Right atrium auricular region (tissue), 2 donors: ENCODE measurements at regions not wholly inside any gene's neighbourhood (a gene's known extent, or its start where the extent isn't known, plus 50 kb on each side); places are given as distances from the start of the nearest gene placed in this dataset.
A peak's percentile ranks its signal among the peaks of the same experiment; 100 is the strongest.

ENCODE experiments used
- DNase-seq: peaks from one replicate; pipeline ENCODE4 v3.0.0-alpha.2; 2019; ENCODE audit warnings: low spot score
- H3K27ac ChIP-seq, 2 donors: fragments of 200-600 bp; sonication (generic); 1 replicate in 1 of 2; 2 replicates in 1 of 2; pipeline ENCODE4 v1.5.1; 2016 to 2019
- H3K27me3 ChIP-seq, 2 donors: fragments of 200-600 bp; sonication (generic); one replicate each; pipeline versions ENCODE4 v1.5.1 to v1.6.0; 2017 to 2019
- H3K36me3 ChIP-seq: fragments of 200-600 bp; sonication (generic); one replicate; pipeline ENCODE4 v1.5.1; 2016
- H3K4me1 ChIP-seq, 2 donors: fragments of 200-600 bp; sonication (generic); one replicate each; pipeline versions ENCODE4 v1.5.1 to v1.6.0; 2017 to 2019
- H3K4me3 ChIP-seq, 2 donors: fragments of 200-600 bp; sonication (generic); 1 replicate in 1 of 2; 2 replicates in 1 of 2; pipeline ENCODE4 v1.5.1; 2017 to 2019; ENCODE audit warnings: mild to moderate bottlenecking in 1 of 2, moderate library complexity in 1 of 2
- H3K9me3 ChIP-seq, 2 donors: fragments of 200-600 bp; sonication (generic); one replicate each; pipeline ENCODE4 v1.5.1; 2019
- CTCF ChIP-seq, 2 donors: fragments of 200-600 bp; sonication (generic); IDR thresholded peaks; one replicate each; pipeline ENCODE4 v1.5.1; 2019; ENCODE audit warnings: antibody characterized with exemption in 2 of 2

DNA sequence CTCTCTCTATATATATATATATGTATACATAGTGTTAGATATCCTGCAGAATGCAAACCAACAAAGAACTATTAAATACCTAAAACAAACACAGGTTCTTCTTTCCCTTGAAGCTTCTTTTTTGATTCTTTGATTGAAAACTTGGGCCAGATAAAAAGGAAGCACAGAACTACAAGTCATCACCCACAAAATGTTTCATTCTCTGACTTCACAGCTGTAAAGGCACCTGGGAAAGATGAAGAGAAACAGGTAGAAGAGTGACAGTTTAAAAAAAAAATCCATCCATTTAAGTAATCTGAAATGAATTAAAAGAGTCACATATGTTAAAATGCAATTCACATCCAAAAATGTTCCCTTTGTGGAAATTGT, 90.7 kb upstream of the FNDC3A start:
- Histone ChIP-seq H3K9me3 (no peaks in the 10 kb centered on the region), H3K36me3 (no peaks in the 10 kb centered on the region), H3K4me3 (no peak overlapping the region), H3K27me3 (no peaks in the 10 kb centered on the region), H3K4me1 (no peaks in the 10 kb centered on the region), H3K27ac (no peak overlapping the region)
- no peak for TF ChIP-seq CTCF (IDR thresholded peaks at IDR 0.05)
- no peak for DNase-seq

DNA sequence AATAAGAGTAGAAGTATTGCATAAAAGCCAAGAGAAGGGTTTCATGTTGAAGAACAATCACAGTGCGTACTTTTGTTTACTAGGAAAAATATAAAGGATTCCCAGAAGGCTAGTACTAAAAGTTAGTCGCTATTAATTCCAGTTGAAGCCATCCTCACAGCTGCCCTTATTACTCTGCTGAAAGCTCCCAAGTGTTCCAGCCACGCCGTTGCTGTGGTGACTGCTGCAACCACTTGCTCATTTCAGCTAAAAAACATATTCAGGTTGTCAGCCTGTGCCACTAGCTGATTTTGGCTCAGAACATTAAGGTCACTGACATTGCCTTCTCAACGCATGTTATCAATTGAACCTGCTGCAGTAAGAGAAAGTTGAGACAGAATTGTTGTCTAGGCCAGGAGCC, 87.1 kb upstream of the FNDC3A start:
- Histone ChIP-seq H3K36me3 (no peaks in the 10 kb centered on the region), H3K4me3 (no peak overlapping the region), H3K27ac (no peak overlapping the region), H3K9me3 (no peaks in the 10 kb centered on the region), H3K27me3 (no peaks in the 10 kb centered on the region), H3K4me1 (peaks cover 0 to 6% of the 10 kb centered on the region in 2 donors)
- no peak for TF ChIP-seq CTCF (IDR thresholded peaks at IDR 0.05)
- DNase-seq: no peak

DNA sequence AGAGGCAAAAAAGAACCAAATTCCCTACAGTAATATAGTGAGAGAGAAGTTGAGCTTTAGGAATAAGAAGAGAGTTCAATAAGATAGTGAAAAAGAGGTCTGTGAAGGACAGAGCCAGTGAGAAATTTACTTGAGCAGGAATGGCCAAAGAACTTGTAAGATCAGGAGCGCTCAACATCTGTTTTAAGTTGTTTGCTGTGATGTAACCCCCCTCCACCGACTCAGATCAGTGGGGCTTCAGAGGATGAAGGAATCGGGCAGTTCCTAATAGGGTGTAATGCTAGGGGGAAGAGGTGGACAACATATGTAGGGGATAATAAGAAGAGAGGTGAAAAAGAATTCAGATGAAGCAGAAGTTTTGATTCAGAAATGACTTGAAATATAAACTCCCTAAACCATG, 85.3 kb upstream of the FNDC3A start:
- no peaks in the 10 kb centered on the region for H3K9me3 ChIP-seq
- no peak for DNase-seq
- H3K4me1 ChIP-seq: peaks cover 0 to 6% of the 10 kb centered on the region in 2 donors
- no peak overlapping the region for H3K4me3 ChIP-seq
- TF ChIP-seq CTCF (IDR thresholded peaks at IDR 0.05): no peak
- H3K27me3 ChIP-seq: no peaks in the 10 kb centered on the region
- no peak overlapping the region for H3K27ac ChIP-seq
- H3K36me3 ChIP-seq: no peaks in the 10 kb centered on the region

- no peak overlapping the region for H3K4me3 ChIP-seq
- no peak for TF ChIP-seq CTCF (IDR thresholded peaks at IDR 0.05)
- no peak overlapping the region for H3K27ac ChIP-seq
- no peaks in the 10 kb centered on the region for H3K36me3 ChIP-seq
- no peaks in the 10 kb centered on the region for H3K9me3 ChIP-seq
- peaks cover 0 to 6% of the 10 kb centered on the region in 2 donors for H3K4me1 ChIP-seq
- no peaks in the 10 kb centered on the region for H3K27me3 ChIP-seq
- no peak for DNase-seq
These were observed 84.1 kb upstream of the FNDC3A start for GRCh38 chr13:48891586-48891985.

DNA sequence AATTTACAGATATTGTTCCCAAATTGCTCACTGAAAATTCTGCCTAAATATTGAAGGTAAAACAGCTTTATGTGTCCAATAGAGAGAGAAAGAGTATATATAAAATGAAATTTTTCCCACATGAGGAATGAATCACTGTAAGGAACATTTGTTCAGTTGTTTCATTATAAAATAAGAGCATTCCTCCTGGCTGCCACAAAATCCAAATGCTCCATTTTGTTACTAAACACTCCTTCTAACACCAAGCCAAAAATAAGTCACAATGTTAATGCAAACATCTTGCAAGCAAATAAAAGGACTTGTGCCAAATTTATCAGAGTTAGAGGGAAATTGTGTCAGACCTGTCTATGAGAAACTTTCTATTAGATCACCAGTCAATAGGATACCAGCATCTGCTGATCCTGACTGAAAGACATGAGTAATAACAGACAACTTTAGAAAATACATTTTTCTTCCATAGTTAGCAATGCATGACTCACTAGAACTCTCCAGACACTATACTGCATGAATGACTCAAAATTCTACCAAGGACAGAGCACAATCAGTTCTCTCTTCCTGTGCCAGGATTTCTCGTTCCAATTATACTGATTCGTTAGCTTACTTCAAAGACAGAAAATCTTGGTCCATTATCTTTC, 83.5 kb upstream of the FNDC3A start:
- Histone ChIP-seq H3K36me3 (no peaks in the 10 kb centered on the region), H3K4me3 (no peak overlapping the region), H3K27ac (peak overlapping the region in 1 of 2 donors; percentile 38), H3K9me3 (no peaks in the 10 kb centered on the region), H3K4me1 (peaks cover 0 to 6% of the 10 kb centered on the region in 2 donors), H3K27me3 (no peaks in the 10 kb centered on the region)
- DNase-seq: no peak
- no peak for TF ChIP-seq CTCF (IDR thresholded peaks at IDR 0.05)

GRCh38 chr13:48892688-48893075, 83.0 kb upstream of the FNDC3A start:
- no peak for DNase-seq
- Histone ChIP-seq H3K36me3 (no peaks in the 10 kb centered on the region), H3K4me1 (peaks cover 0 to 6% of the 10 kb centered on the region in 2 donors), H3K4me3 (no peak overlapping the region), H3K9me3 (no peaks in the 10 kb centered on the region), H3K27ac (no peak overlapping the region), H3K27me3 (no peaks in the 10 kb centered on the region)
- TF ChIP-seq CTCF (IDR thresholded peaks at IDR 0.05): no peak
